Mesothelial cell of epicardium (in vitro differentiated cells): ENCODE measurements at regions not wholly inside any gene's neighbourhood (a gene's known extent, or its start where the extent isn't known, plus 50 kb on each side); places are given as distances from the start of the nearest gene placed in this dataset.

Experiments
- DNase-seq, 2 experiments: peaks; one replicate each; pipeline ENCODE4 v3.0.0; 2021; ENCODE audit warnings: low spot score in 2 of 2; ENCODE audit not compliant: unreplicated experiment in 2 of 2
- H3K27ac Mint-ChIP-seq: 2 replicates; pipeline ENCODE4 v1.8.0; 2021; ENCODE audit warnings: mixed read lengths
- H3K27me3 Mint-ChIP-seq: 2 replicates; pipeline ENCODE4 v1.8.0; 2021; ENCODE audit warnings: low read depth, mixed read lengths
- H3K36me3 Mint-ChIP-seq: 2 replicates; pipeline ENCODE4 v1.8.0; 2021; ENCODE audit warnings: mixed read lengths
- H3K4me1 Mint-ChIP-seq: 2 replicates; pipeline ENCODE4 v1.8.0; 2021; ENCODE audit warnings: mixed read lengths
- H3K4me3 Mint-ChIP-seq: 2 replicates; pipeline ENCODE4 v1.8.0; 2021; ENCODE audit warnings: mild to moderate bottlenecking, moderate library complexity, mixed read lengths
- H3K9me3 Mint-ChIP-seq: 2 replicates; pipeline ENCODE4 v1.8.0; 2021; ENCODE audit warnings: mixed read lengths
- TF ChIP-seq, protein P1 (sequence below): fragments of 200-600 bp; sonication (generic); IDR thresholded peaks from one replicate; pipeline ENCODE4 v1.5.0; 2021; ENCODE audit warnings: antibody characterized with exemption; ENCODE audit not compliant: unreplicated experiment

DNA sequence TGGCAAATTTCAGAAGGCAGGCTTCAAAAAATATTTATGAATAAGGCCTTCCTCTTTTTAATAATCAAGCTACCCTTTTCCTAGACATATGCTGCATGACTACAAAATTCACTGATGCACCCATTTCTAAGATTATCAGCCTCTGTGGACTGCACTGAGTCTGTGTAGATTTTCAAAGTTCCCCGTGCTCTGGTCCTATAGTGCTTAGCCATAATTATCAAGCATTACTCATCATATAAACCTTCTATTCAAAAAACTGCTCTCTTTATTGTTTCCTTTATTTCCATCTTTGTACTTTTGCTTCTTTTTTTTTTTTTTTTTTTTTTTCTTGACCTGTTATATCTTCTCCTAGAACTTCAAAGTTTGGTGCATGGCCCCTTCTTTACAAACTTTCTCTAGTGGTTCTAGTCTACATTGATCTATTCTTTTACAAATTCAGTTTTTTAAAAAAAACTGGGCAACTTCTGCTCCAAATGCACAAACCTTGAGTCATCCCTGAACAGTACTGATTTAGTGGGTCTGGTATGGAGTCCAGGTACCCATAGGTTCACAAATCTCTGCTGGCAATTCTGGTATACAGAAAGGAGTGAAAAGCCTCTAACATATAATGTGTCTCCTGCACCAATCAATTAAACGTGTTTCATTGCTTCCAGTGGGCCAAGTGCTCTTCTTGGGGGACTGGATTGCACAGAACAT, 481.9 kb downstream of the NUP35 start:
- Mint-ChIP-seq H3K27ac (no peak overlapping the region), H3K9me3 (no peaks in the 10 kb centered on the region), H3K27me3 (no peaks in the 10 kb centered on the region), H3K36me3 (no peaks in the 10 kb centered on the region), H3K4me3 (no peak overlapping the region), H3K4me1 (no peaks in the 10 kb centered on the region)
- DNase-seq = no peak
- TF ChIP-seq, protein P1, sequence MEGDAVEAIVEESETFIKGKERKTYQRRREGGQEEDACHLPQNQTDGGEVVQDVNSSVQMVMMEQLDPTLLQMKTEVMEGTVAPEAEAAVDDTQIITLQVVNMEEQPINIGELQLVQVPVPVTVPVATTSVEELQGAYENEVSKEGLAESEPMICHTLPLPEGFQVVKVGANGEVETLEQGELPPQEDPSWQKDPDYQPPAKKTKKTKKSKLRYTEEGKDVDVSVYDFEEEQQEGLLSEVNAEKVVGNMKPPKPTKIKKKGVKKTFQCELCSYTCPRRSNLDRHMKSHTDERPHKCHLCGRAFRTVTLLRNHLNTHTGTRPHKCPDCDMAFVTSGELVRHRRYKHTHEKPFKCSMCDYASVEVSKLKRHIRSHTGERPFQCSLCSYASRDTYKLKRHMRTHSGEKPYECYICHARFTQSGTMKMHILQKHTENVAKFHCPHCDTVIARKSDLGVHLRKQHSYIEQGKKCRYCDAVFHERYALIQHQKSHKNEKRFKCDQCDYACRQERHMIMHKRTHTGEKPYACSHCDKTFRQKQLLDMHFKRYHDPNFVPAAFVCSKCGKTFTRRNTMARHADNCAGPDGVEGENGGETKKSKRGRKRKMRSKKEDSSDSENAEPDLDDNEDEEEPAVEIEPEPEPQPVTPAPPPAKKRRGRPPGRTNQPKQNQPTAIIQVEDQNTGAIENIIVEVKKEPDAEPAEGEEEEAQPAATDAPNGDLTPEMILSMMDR = no peak

- no peak overlapping the region for H3K27ac Mint-ChIP-seq
- H3K4me3 Mint-ChIP-seq = no peak overlapping the region
- no peaks in the 10 kb centered on the region for H3K36me3 Mint-ChIP-seq
- H3K4me1 Mint-ChIP-seq = no peaks in the 10 kb centered on the region
- TF ChIP-seq, protein P1 = no peak
- H3K9me3 Mint-ChIP-seq = peaks cover 3% of the 10 kb centered on the region
- no peaks in the 10 kb centered on the region for H3K27me3 Mint-ChIP-seq
- DNase-seq = no peak
These were observed 482.5 kb downstream of the NUP35 start for GRCh38 chr2:183606718-183607085.

DNA sequence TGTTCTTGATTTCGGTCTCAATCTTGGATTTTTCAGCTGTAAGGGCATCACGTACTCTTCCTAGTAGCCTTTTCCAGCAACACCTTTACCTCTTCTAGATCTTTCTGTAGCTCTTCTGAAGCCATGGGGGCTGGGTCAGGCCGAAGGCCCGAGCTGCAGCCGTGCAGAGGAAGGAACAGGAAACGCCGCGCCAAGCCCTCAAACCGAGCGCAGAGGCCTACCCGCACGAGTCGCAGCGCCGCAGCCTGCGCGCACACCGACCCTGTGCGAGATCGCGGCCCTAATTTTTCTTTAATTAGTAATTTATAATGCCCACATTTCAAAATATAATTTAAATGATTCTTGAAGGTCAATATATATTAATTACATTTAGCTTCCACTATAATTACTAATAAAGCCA, 483.8 kb downstream of the NUP35 start:
- Mint-ChIP-seq H3K36me3 (no peaks in the 10 kb centered on the region), H3K27me3 (no peaks in the 10 kb centered on the region), H3K27ac (no peak overlapping the region), H3K9me3 (peaks cover 14% of the 10 kb centered on the region), H3K4me3 (no peak overlapping the region), H3K4me1 (no peaks in the 10 kb centered on the region)
- TF ChIP-seq, protein P1 = no peak
- DNase-seq = no peak

GRCh38 chr2:183608747-183609146, 484.5 kb downstream of the NUP35 start:
- H3K27me3 Mint-ChIP-seq = no peaks in the 10 kb centered on the region
- no peak for DNase-seq
- H3K4me3 Mint-ChIP-seq = no peak overlapping the region
- H3K9me3 Mint-ChIP-seq = peaks cover 15% of the 10 kb centered on the region
- H3K4me1 Mint-ChIP-seq = no peaks in the 10 kb centered on the region
- no peaks in the 10 kb centered on the region for H3K36me3 Mint-ChIP-seq
- no peak overlapping the region for H3K27ac Mint-ChIP-seq
- TF ChIP-seq, protein P1 = no peak

GRCh38 chr2:183610724-183611123, 486.5 kb downstream of the NUP35 start:
- TF ChIP-seq, protein P1 = no peak
- Mint-ChIP-seq H3K27ac (no peak overlapping the region), H3K4me3 (no peak overlapping the region), H3K4me1 (no peaks in the 10 kb centered on the region), H3K9me3 (peaks cover 15% of the 10 kb centered on the region), H3K27me3 (no peaks in the 10 kb centered on the region), H3K36me3 (no peaks in the 10 kb centered on the region)
- DNase-seq = no peak
